ENCODE measurements at regions not wholly inside any gene's neighbourhood (a gene's known extent, or its start where the extent isn't known, plus 50 kb on each side); places are given as distances from the start of the nearest gene placed in this dataset.

DNA sequence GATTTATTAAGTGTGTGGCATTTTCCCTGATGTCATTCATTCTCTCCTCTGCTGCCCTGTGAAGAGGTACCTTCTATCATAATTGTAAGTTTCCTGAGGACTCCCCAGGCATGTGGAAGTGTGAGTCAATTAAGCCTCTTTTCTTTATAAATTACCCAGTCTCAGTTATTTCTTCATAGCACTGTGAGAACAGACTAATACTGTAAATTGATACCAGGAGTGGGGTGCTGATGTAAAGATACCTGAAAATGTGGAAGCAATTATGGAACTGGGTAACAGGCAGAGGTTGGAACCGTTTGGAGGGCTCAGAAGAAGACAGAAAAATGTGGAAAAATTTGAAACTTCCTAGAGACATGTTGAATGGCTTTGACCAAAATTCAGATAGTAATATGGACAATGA, 711.8 kb upstream of the GRM3 start:
- Histone ChIP-seq H4K12ac (ENCODE audit: low read depth, low read length) (no peak overlapping the region), H3K27me3 (ENCODE audit: insufficient read depth, low read length) (no peaks in the 10 kb centered on the region), H3K27ac (ENCODE audit: low read depth, low read length) (no peak overlapping the region), H2AFZ (ENCODE audit: insufficient read depth, low read length, poor library complexity) (no peak overlapping the region), H3K4me2 (ENCODE audit: low read length) (no peak overlapping the region), H3K14ac (ENCODE audit: low read length) (no peak overlapping the region), H2AK5ac (ENCODE audit: low read length) (no peak overlapping the region), H2BK12ac (ENCODE audit: low read length) (no peak overlapping the region), H3K9ac (ENCODE audit: low read length) (no peak overlapping the region), H3K9me3 (ENCODE audit: insufficient read depth, low read depth, low read length) (peaks cover 2% of the 10 kb centered on the region), H4K8ac (ENCODE audit: low read depth, low read length) (no peak overlapping the region), H2BK5ac (ENCODE audit: low read depth, low read length, poor library complexity) (no peak overlapping the region), H4K91ac (ENCODE audit: low read depth, low read length) (no peak overlapping the region), H3K18ac (ENCODE audit: low read length) (no peak overlapping the region), H3K36me3 (ENCODE audit: control insufficient read depth in 1 of 2, insufficient read depth in 2 of 2, low read length in 2 of 2) (no peaks in the 10 kb centered on the region), H2BK120ac (ENCODE audit: insufficient read depth, low read length, poor library complexity) (no peak overlapping the region), H3K4me1 (ENCODE audit: control insufficient read depth in 1 of 2, insufficient read depth in 2 of 2, low read length in 2 of 2) (no peaks in the 10 kb centered on the region), H3K79me2 (ENCODE audit: control insufficient read depth, insufficient read depth, low read length, poor library complexity) (no peaks in the 10 kb centered on the region), H3K4ac (ENCODE audit: low read depth, low read length) (no peak overlapping the region), H3K23ac (ENCODE audit: low read length) (no peak overlapping the region), H3K79me1 (ENCODE audit: low read length) (no peaks in the 10 kb centered on the region), H3K4me3 (ENCODE audit: low read depth, low read length) (no peak overlapping the region)
- DNase-seq, result no peak
- no CpG with 5 or more reads among the region's 1 CpG for WGBS (ENCODE audit: extremely low coverage, insufficient coverage, insufficient read length)

DNA sequence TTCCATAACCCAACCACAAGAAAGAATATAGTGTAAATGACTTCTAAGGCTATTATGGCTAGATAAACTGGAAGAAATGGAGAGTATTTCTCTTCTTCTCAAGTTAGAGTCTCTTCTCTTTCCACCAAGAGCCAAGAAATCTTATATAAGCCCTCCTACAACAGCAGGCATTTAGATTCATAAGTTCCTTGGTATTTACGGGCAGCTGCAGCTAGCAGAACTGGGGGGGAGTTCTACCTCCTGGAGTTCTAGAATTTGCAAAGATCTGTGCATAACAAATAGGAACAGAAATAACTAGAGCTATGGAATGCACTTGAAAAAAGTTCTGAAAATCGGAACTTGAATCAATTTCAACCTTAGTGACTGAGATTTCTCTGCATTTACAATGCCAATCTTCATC, 715.2 kb upstream of the GRM3 start:
- no peaks in the 10 kb centered on the region for H3K36me3 ChIP-seq (ENCODE audit: control insufficient read depth in 1 of 2, insufficient read depth in 2 of 2, low read length in 2 of 2)
- no CpG with 5 or more reads among the region's 2 CpGs for WGBS (ENCODE audit: extremely low coverage, insufficient coverage, insufficient read length)

DNA sequence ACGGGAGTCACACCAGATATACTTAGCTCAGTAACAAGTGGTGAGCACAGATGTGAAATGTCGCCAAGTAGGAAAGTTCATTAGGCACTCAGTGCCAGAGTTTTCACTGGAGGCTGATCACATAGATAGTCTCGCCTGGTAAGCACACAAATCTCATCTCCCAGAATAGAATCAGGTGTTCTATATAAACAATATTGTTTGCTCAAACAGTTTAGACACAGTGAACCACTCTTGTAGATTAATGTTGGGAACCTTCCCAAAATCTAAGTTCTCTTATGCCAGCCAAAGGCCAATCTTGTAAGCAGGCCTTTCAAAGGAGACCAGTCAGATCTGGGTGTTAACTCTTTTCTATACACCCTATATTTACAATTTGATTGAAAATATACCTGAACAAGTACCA, 716.5 kb upstream of the GRM3 start:
- no peak overlapping the region for H3K4ac ChIP-seq (ENCODE audit: low read depth, low read length)
- no peaks in the 10 kb centered on the region for H3K79me2 ChIP-seq (ENCODE audit: control insufficient read depth, insufficient read depth, low read length, poor library complexity)
- no peak overlapping the region for H4K12ac ChIP-seq (ENCODE audit: low read depth, low read length)
- no CpG with 5 or more reads among the region's 3 CpGs for WGBS (ENCODE audit: extremely low coverage, insufficient coverage, insufficient read length)
- no peak overlapping the region for H3K27ac ChIP-seq (ENCODE audit: low read depth, low read length)
- H2BK120ac ChIP-seq (ENCODE audit: insufficient read depth, low read length, poor library complexity), result no peak overlapping the region
- no peaks in the 10 kb centered on the region for H3K9me3 ChIP-seq (ENCODE audit: insufficient read depth, low read depth, low read length)
- no peak overlapping the region for H4K8ac ChIP-seq (ENCODE audit: low read depth, low read length)
- H3K27me3 ChIP-seq (ENCODE audit: insufficient read depth, low read length), result no peaks in the 10 kb centered on the region
- H3K4me3 ChIP-seq (ENCODE audit: low read depth, low read length), result no peak overlapping the region
- no peak overlapping the region for H4K91ac ChIP-seq (ENCODE audit: low read depth, low read length)
- no peak overlapping the region for H2BK12ac ChIP-seq (ENCODE audit: low read length)
- no peaks in the 10 kb centered on the region for H3K4me1 ChIP-seq (ENCODE audit: control insufficient read depth in 1 of 2, insufficient read depth in 2 of 2, low read length in 2 of 2)
- H2AK5ac ChIP-seq (ENCODE audit: low read length), result no peak overlapping the region
- no peak overlapping the region for H3K4me2 ChIP-seq (ENCODE audit: low read length)
- no peak overlapping the region for H3K9ac ChIP-seq (ENCODE audit: low read length)
- DNase-seq, result no peak
- H3K14ac ChIP-seq (ENCODE audit: low read length), result no peak overlapping the region
- H3K18ac ChIP-seq (ENCODE audit: low read length), result no peak overlapping the region
- no peak overlapping the region for H2AFZ ChIP-seq (ENCODE audit: insufficient read depth, low read length, poor library complexity)
- H3K23ac ChIP-seq (ENCODE audit: low read length), result no peak overlapping the region
- H3K36me3 ChIP-seq (ENCODE audit: control insufficient read depth in 1 of 2, insufficient read depth in 2 of 2, low read length in 2 of 2), result no peaks in the 10 kb centered on the region
- no peaks in the 10 kb centered on the region for H3K79me1 ChIP-seq (ENCODE audit: low read length)
- H2BK5ac ChIP-seq (ENCODE audit: low read depth, low read length, poor library complexity), result no peak overlapping the region

More for the DNA sequence above, 715.2 kb upstream of the GRM3 start:
- no peaks in the 10 kb centered on the region for H3K27me3 ChIP-seq (ENCODE audit: insufficient read depth, low read length)
- no peak overlapping the region for H4K12ac ChIP-seq (ENCODE audit: low read depth, low read length)
- H3K79me1 ChIP-seq (ENCODE audit: low read length), result no peaks in the 10 kb centered on the region
- no peak overlapping the region for H2BK5ac ChIP-seq (ENCODE audit: low read depth, low read length, poor library complexity)
- H3K9ac ChIP-seq (ENCODE audit: low read length), result no peak overlapping the region
- no peak overlapping the region for H3K14ac ChIP-seq (ENCODE audit: low read length)
- no peak overlapping the region for H2BK120ac ChIP-seq (ENCODE audit: insufficient read depth, low read length, poor library complexity)
- no peak overlapping the region for H3K27ac ChIP-seq (ENCODE audit: low read depth, low read length)
- no peak overlapping the region for H2BK12ac ChIP-seq (ENCODE audit: low read length)
- H4K8ac ChIP-seq (ENCODE audit: low read depth, low read length), result no peak overlapping the region
- peaks cover 2% of the 10 kb centered on the region for H3K9me3 ChIP-seq (ENCODE audit: insufficient read depth, low read depth, low read length)
- no peak overlapping the region for H2AFZ ChIP-seq (ENCODE audit: insufficient read depth, low read length, poor library complexity)
- no peak overlapping the region for H4K91ac ChIP-seq (ENCODE audit: low read depth, low read length)
- H3K4me3 ChIP-seq (ENCODE audit: low read depth, low read length), result no peak overlapping the region
- H3K23ac ChIP-seq (ENCODE audit: low read length), result no peak overlapping the region
- no peak overlapping the region for H3K4ac ChIP-seq (ENCODE audit: low read depth, low read length)
- no peak overlapping the region for H3K4me2 ChIP-seq (ENCODE audit: low read length)
- DNase-seq, result no peak
- H3K18ac ChIP-seq (ENCODE audit: low read length), result no peak overlapping the region
- no peaks in the 10 kb centered on the region for H3K79me2 ChIP-seq (ENCODE audit: control insufficient read depth, insufficient read depth, low read length, poor library complexity)
- no peaks in the 10 kb centered on the region for H3K4me1 ChIP-seq (ENCODE audit: control insufficient read depth in 1 of 2, insufficient read depth in 2 of 2, low read length in 2 of 2)
- H2AK5ac ChIP-seq (ENCODE audit: low read length), result no peak overlapping the region

DNA sequence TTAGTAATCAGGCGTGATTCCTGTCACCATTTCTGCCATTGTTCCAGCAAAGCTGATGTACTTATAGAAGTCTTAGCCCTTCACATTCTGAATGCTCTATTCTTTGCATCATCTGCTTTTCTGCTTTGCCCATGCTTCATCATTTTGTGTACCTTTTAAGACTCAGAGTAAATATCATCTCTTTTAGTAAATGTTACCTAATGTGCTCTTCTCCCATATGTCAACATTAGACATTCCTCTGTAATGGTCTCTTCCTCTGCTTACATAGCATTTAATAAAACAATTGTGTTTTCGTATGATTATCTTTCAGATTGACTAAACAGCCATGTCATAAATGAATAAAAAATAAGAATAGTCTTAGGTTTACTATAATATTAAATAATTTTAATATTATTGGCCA, 719.6 kb upstream of the GRM3 start:
- Histone ChIP-seq H4K8ac (ENCODE audit: low read depth, low read length) (no peak overlapping the region), H3K18ac (ENCODE audit: low read length) (no peak overlapping the region), H2BK12ac (ENCODE audit: low read length) (no peak overlapping the region), H4K12ac (ENCODE audit: low read depth, low read length) (no peak overlapping the region), H3K79me2 (ENCODE audit: control insufficient read depth, insufficient read depth, low read length, poor library complexity) (no peaks in the 10 kb centered on the region), H2BK120ac (ENCODE audit: insufficient read depth, low read length, poor library complexity) (no peak overlapping the region), H3K23ac (ENCODE audit: low read length) (no peak overlapping the region), H2AK5ac (ENCODE audit: low read length) (no peak overlapping the region), H3K9ac (ENCODE audit: low read length) (no peak overlapping the region), H3K4me3 (ENCODE audit: low read depth, low read length) (no peak overlapping the region), H3K4me1 (ENCODE audit: control insufficient read depth in 1 of 2, insufficient read depth in 2 of 2, low read length in 2 of 2) (no peaks in the 10 kb centered on the region), H3K27ac (ENCODE audit: low read depth, low read length) (no peak overlapping the region), H2BK5ac (ENCODE audit: low read depth, low read length, poor library complexity) (no peak overlapping the region), H3K27me3 (ENCODE audit: insufficient read depth, low read length) (no peaks in the 10 kb centered on the region), H4K91ac (ENCODE audit: low read depth, low read length) (no peak overlapping the region), H3K9me3 (ENCODE audit: insufficient read depth, low read depth, low read length) (no peaks in the 10 kb centered on the region), H3K14ac (ENCODE audit: low read length) (no peak overlapping the region), H3K4ac (ENCODE audit: low read depth, low read length) (no peak overlapping the region), H3K79me1 (ENCODE audit: low read length) (no peaks in the 10 kb centered on the region), H3K4me2 (ENCODE audit: low read length) (no peak overlapping the region), H3K36me3 (ENCODE audit: control insufficient read depth in 1 of 2, insufficient read depth in 2 of 2, low read length in 2 of 2) (no peaks in the 10 kb centered on the region), H2AFZ (ENCODE audit: insufficient read depth, low read length, poor library complexity) (no peak overlapping the region)
- DNase-seq, result no peak
- no CpG with 5 or more reads among the region's 2 CpGs for WGBS (ENCODE audit: extremely low coverage, insufficient coverage, insufficient read length)

DNA sequence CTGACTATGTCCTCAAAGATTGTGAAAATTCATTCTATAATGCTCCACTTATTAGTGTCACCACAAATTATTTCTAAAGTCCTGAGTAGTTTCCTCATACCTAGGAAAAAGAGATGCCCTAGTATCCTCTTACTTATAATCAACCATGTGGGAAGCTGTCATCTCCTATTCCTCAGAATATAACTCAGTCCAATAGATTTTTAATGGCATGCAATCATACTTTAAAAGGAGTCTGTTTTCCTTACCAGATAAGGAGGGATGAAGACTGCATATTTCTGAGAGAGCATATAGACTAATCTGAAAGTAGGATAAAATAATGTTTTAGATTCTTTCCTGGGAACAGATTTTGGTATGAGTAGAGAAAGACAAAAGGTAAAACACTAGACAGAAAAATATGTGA, 727.7 kb upstream of the GRM3 start:
- Histone ChIP-seq H3K4me2 (ENCODE audit: low read length) (no peak overlapping the region), H3K27ac (ENCODE audit: low read depth, low read length) (no peak overlapping the region), H3K14ac (ENCODE audit: low read length) (no peak overlapping the region), H3K27me3 (ENCODE audit: insufficient read depth, low read length) (no peaks in the 10 kb centered on the region), H2AK5ac (ENCODE audit: low read length) (no peak overlapping the region), H3K4ac (ENCODE audit: low read depth, low read length) (no peak overlapping the region), H4K12ac (ENCODE audit: low read depth, low read length) (no peak overlapping the region), H4K91ac (ENCODE audit: low read depth, low read length) (no peak overlapping the region), H3K18ac (ENCODE audit: low read length) (no peak overlapping the region), H2AFZ (ENCODE audit: insufficient read depth, low read length, poor library complexity) (no peak overlapping the region), H3K4me1 (ENCODE audit: control insufficient read depth in 1 of 2, insufficient read depth in 2 of 2, low read length in 2 of 2) (no peaks in the 10 kb centered on the region), H2BK120ac (ENCODE audit: insufficient read depth, low read length, poor library complexity) (no peak overlapping the region), H2BK5ac (ENCODE audit: low read depth, low read length, poor library complexity) (no peak overlapping the region), H3K79me1 (ENCODE audit: low read length) (no peaks in the 10 kb centered on the region), H3K36me3 (ENCODE audit: control insufficient read depth in 1 of 2, insufficient read depth in 2 of 2, low read length in 2 of 2) (no peaks in the 10 kb centered on the region), H3K9me3 (ENCODE audit: insufficient read depth, low read depth, low read length) (no peaks in the 10 kb centered on the region), H3K4me3 (ENCODE audit: low read depth, low read length) (no peak overlapping the region), H3K79me2 (ENCODE audit: control insufficient read depth, insufficient read depth, low read length, poor library complexity) (no peaks in the 10 kb centered on the region), H3K23ac (ENCODE audit: low read length) (no peak overlapping the region), H2BK12ac (ENCODE audit: low read length) (no peak overlapping the region), H4K8ac (ENCODE audit: low read depth, low read length) (no peak overlapping the region), H3K9ac (ENCODE audit: low read length) (no peak overlapping the region)
- no peak for DNase-seq

All from trophoblast cell (in vitro differentiated cells and primary cell).